Stimulated activated naive CD8-positive, alpha-beta T cell treated with anti-CD3 and anti-CD28 coated beads, Interleukin-15, Interleukin-2, amounts not matched to agents 100 ng/mL and 50 ng/mL, for 24 hours (primary cell): ENCODE measurements at regions not wholly inside any gene's neighbourhood (a gene's known extent, or its start where the extent isn't known, plus 50 kb on each side); places are given as distances from the start of the nearest gene placed in this dataset.
"Not testable (repeated sequence)": the region's sequence is repeated elsewhere in the genome, so short reads cannot be mapped to it uniquely, and the experiment has no call there.

Experiments
- H3K27ac Mint-ChIP-seq: one replicate; pipeline ENCODE4 v1.8.0; 2021; ENCODE audit warnings: mild to moderate bottlenecking, mixed read lengths
- H3K27me3 Mint-ChIP-seq: one replicate; pipeline ENCODE4 v1.8.0; 2021; ENCODE audit warnings: mixed read lengths
- H3K36me3 Mint-ChIP-seq: one replicate; pipeline ENCODE4 v1.8.0; 2021; ENCODE audit warnings: low read depth, mixed read lengths
- H3K4me1 Mint-ChIP-seq: one replicate; pipeline ENCODE4 v1.8.0; 2021; ENCODE audit warnings: low read depth, mixed read lengths
- H3K4me3 Mint-ChIP-seq: one replicate; pipeline ENCODE4 v1.8.0; 2021; ENCODE audit warnings: mild to moderate bottlenecking, mixed read lengths
- H3K9me3 Mint-ChIP-seq: one replicate; pipeline ENCODE4 v1.8.0; 2021; ENCODE audit warnings: mixed read lengths

DNA sequence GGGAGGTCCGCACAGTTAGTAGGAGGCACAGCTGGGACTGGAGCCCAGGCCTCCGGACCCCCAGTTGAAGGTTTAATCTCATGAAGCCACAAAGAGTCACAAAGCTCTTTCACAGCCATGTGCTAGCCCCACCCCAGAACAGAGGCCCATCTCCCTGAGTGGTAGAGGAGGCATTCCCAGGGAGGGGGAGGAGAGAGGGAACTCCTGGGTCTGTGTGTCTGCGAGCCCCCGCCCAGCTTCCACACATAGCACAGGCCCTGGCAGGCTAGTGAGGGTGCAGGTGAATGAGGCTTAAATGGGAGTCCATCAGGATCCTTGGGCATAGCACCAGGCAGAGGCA, 197.8 kb downstream of the MATN1 start:
- no peaks in the 10 kb centered on the region for H3K4me1 Mint-ChIP-seq
- H3K27me3 Mint-ChIP-seq: peaks cover 24% of the 10 kb centered on the region
- no peak overlapping the region for H3K4me3 Mint-ChIP-seq

DNA sequence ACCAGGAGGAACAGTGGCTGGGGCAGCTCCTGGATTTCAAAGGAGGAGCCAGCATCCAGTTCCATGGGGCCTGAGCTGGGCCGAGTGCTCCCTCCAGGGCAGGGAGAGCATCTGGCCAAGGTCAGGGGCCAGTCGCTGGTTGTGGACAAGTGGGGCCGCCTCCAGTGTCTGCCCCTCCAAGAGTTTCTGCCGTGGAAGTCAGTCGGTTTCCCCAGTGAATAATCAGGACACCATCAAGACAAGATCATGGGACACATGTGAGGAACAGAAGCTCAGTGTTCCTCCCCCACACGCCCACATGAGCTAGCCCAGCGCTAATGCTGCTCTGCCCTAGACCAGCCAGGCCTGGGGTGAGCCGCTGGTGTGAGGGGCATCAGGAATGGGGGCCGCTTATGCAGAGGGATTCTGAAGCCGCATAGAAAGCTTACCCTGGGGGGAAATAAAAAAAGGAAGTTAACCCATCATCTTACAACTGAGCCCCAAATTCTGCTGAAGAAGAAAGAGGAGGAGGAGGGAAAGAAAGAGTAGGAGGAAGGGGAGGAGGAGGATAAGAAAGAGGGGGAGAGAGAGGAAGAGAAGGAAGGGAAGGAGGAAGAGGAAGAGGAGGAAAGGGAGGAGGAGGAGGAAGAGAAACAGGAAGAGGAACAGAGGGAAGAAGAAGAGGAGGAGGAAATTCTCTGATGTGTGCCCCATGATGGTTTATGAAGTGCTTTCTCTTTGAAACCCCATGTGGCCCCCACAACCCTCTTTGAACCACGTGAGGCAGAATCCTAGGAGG, 198.4 kb downstream of the MATN1 start:
- H3K4me1 Mint-ChIP-seq: no peaks in the 10 kb centered on the region
- H3K9me3 Mint-ChIP-seq: no peaks in the 10 kb centered on the region
- H3K36me3 Mint-ChIP-seq: no peaks in the 10 kb centered on the region
- no peak overlapping the region for H3K27ac Mint-ChIP-seq
- peaks cover 24% of the 10 kb centered on the region for H3K27me3 Mint-ChIP-seq
- no peak overlapping the region for H3K4me3 Mint-ChIP-seq

More for the DNA sequence above, 197.8 kb downstream of the MATN1 start:
- no peak overlapping the region for H3K27ac Mint-ChIP-seq
- no peaks in the 10 kb centered on the region for H3K36me3 Mint-ChIP-seq
- H3K9me3 Mint-ChIP-seq: no peaks in the 10 kb centered on the region

DNA sequence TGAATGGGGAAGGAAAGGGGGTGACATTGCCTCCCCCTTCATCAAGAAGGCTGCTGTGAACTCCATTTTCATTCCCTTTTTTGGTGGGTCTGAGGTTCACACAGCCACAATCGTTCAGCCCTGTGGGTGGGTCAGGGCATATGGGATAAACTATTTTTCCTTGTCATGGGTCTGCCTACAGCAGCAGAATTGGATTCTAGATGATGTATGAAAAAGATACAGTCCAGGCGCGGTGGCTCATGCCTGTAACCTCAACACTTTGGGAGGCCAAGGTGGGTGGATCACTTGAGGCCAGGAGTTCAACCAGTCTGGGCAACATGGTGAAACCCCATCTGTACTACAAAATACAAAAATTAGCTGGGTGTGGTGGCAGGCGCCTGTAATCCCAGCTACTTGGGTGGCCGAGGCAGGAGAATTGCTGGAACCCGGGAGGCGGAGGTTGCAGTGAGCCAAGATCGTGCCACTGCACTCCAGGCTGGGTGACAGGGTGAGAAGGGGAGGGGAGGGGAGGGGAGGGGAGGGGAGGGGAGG, 199.3 kb downstream of the MATN1 start:
- H3K4me3 Mint-ChIP-seq, H3K9me3 Mint-ChIP-seq, H3K4me1 Mint-ChIP-seq, H3K27ac Mint-ChIP-seq, H3K36me3 Mint-ChIP-seq: not testable (repeated sequence)
- peaks cover 24% of the 10 kb centered on the region for H3K27me3 Mint-ChIP-seq

- no peaks in the 10 kb centered on the region for H3K36me3 Mint-ChIP-seq
- no peaks in the 10 kb centered on the region for H3K9me3 Mint-ChIP-seq
- H3K4me3 Mint-ChIP-seq: no peak overlapping the region
- H3K27me3 Mint-ChIP-seq: peaks cover 24% of the 10 kb centered on the region
- no peaks in the 10 kb centered on the region for H3K4me1 Mint-ChIP-seq
- H3K27ac Mint-ChIP-seq: no peak overlapping the region
Measured at GRCh38 chr1:30523055-30524020, 200.0 kb downstream of the MATN1 start.

DNA sequence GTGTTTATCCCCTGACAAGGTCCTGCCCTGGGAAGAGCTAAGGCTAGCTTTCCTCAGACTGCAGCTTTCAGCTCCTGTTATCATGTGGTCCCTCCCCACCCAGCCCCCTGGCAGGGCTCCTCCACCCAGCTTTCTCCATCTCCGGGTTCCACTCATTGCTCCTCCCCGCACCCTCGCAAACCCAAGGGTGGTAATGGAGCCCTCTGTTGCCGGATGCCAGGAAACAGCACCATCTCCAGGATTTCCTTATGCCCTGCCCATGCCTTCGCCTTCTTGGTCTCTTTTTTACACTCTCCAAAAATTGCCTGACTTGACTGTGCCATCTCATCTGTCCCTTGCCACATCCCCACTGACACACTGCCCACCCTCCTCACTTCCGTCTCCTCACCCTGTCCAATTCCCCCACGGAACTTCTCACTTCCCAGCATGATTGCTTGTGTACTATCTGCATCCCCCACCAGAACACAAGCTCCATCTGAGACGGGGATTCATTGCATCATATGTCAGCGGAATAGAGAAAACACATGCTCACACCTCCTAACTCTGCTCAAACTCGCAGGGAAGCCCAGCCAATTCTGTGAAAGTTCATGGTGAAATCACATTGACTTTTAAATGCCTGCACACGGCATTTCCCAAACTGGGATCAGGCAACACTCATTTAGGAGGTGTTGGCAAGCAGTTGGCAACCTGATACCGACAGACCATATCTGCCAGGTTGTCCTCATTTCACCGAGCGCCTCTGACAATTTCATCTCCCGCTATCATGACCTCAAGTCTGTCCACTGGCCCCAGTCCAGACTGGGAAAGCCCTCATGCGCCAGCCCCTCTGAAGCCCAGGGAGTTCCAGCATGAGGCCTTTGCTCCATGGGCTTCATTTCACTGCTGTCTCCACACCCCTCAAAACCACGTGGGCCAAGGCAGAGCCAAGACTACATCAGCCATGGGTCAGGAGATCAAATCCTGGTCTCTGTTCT, 201.1 kb downstream of the MATN1 start:
- Mint-ChIP-seq H3K27ac (no peak overlapping the region), H3K4me1 (no peaks in the 10 kb centered on the region), H3K27me3 (peaks cover 23% of the 10 kb centered on the region), H3K4me3 (no peak overlapping the region), H3K36me3 (no peaks in the 10 kb centered on the region), H3K9me3 (no peaks in the 10 kb centered on the region)

- Mint-ChIP-seq H3K27me3 (peaks cover 21% of the 10 kb centered on the region), H3K9me3 (no peaks in the 10 kb centered on the region), H3K4me3 (no peak overlapping the region), H3K27ac (no peak overlapping the region), H3K4me1 (no peaks in the 10 kb centered on the region), H3K36me3 (no peaks in the 10 kb centered on the region)
Measured at GRCh38 chr1:30521261-30521865, 202.0 kb downstream of the MATN1 start.

DNA sequence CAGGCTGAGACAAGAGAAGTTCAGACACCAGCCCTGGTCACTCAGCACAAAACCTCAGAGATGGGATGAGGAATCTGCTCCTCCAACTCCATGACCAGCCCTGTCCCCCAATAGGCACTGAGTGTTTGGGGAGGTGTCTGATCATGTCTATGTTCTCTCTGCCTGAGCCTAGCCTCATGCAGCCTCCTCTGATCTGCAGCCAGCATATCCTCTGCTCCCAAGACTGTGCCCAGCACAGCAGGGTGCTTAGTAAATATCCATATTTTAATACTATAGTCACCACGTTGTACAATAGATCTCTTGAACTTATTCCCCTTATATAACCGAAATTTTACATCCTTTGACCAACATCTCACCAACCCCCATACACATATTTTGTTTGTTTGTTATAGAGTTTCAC, 202.9 kb downstream of the MATN1 start:
- no peak overlapping the region for H3K4me3 Mint-ChIP-seq
- H3K4me1 Mint-ChIP-seq: no peaks in the 10 kb centered on the region
- H3K36me3 Mint-ChIP-seq: no peaks in the 10 kb centered on the region
- H3K27ac Mint-ChIP-seq: no peak overlapping the region
- no peaks in the 10 kb centered on the region for H3K9me3 Mint-ChIP-seq
- H3K27me3 Mint-ChIP-seq: peaks cover 17% of the 10 kb centered on the region

- H3K4me1 Mint-ChIP-seq: no peaks in the 10 kb centered on the region
- peaks cover 17% of the 10 kb centered on the region for H3K27me3 Mint-ChIP-seq
- no peak overlapping the region for H3K27ac Mint-ChIP-seq
- H3K9me3 Mint-ChIP-seq: no peaks in the 10 kb centered on the region
- H3K36me3 Mint-ChIP-seq: no peaks in the 10 kb centered on the region
- H3K4me3 Mint-ChIP-seq: no peak overlapping the region
Measured at GRCh38 chr1:30519201-30519763, 204.1 kb downstream of the MATN1 start.

DNA sequence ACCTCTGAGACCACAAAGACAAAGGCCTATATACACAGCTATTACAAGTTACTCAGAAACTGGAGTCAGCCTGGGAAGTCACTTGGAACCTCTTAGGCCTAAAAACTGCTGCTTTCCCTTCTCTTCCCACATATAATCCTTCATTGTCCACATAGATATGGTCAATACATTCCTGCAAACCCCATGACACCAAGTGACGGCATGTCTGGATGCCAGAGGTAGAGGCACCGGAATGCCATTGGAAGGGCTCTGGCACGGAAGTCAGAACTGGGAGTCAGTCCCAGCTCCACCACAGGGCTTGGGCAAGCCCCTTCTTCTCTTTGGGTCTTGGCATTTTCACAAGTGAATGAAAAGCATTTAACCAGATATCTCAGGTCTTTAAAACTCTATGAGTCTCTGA, 204.7 kb downstream of the MATN1 start:
- Mint-ChIP-seq H3K4me3 (no peak overlapping the region), H3K9me3 (no peaks in the 10 kb centered on the region), H3K27me3 (peaks cover 17% of the 10 kb centered on the region), H3K27ac (no peak overlapping the region), H3K4me1 (no peaks in the 10 kb centered on the region), H3K36me3 (no peaks in the 10 kb centered on the region)

DNA sequence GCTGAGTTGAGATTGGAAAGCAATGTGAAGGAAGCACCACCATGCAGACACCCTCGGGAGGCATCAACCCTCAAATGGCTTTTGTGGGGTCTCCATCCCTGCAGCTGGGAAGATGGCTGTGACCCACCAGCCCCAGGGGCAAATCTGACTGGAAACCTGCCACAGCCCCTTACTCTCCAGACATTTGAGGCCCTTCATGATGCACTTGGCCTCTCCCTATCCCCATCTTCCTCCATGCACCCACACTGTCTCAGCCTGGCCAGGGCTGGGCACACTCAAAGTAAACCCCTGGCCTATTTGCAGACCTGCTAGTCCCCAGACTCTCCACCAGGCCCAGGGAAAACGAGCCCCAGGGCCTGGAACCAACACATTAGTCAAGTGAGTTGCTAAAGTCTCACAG, 205.2 kb downstream of the MATN1 start:
- H3K36me3 Mint-ChIP-seq: no peaks in the 10 kb centered on the region
- no peaks in the 10 kb centered on the region for H3K9me3 Mint-ChIP-seq
- H3K4me3 Mint-ChIP-seq: no peak overlapping the region
- H3K27me3 Mint-ChIP-seq: peaks cover 16% of the 10 kb centered on the region
- H3K27ac Mint-ChIP-seq: no peak overlapping the region
- H3K4me1 Mint-ChIP-seq: no peaks in the 10 kb centered on the region

DNA sequence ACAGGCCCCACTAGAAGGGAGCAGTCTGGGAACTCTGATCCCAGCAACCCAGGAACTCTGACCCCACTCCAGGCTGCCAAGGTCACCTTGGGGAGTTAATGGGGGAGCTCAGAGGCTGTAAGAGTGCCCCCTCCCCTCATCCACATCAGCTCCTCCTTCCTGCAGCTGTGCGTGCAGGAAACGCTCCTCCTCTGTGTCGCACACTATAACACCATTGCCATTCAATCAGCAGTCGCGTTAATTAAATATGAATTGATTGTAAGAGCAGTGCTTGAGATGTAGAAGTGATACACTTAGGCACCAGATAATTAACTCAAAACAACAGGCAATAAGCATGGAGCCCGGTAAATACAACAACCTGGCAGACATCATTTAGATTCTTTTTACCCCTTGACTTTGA, 205.7 kb downstream of the MATN1 start:
- not testable (repeated sequence) for H3K9me3 Mint-ChIP-seq, H3K36me3 Mint-ChIP-seq, H3K4me3 Mint-ChIP-seq, H3K27ac Mint-ChIP-seq, H3K4me1 Mint-ChIP-seq
- H3K27me3 Mint-ChIP-seq: peaks cover 11% of the 10 kb centered on the region

DNA sequence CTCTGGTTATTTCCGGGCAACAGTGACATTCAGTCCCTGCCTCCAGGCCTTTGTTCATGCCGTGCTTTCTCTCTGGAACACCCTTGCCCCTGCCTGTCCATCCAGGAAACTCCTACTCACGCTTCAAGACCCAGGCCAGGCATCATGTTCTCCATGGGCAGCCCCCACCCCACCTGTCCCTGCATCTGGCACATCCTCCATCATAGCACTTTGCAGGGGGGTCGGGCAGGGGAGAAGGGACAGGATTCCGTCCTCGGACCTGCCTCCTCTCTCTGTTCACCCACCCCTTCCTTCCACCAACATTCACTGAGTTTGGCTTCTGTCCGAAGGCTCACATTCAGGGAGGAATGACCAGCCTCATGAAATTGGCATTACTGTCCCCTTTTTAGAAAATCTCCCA, 206.1 kb downstream of the MATN1 start:
- H3K27me3 Mint-ChIP-seq, H3K4me1 Mint-ChIP-seq, H3K9me3 Mint-ChIP-seq, H3K36me3 Mint-ChIP-seq, H3K4me3 Mint-ChIP-seq, H3K27ac Mint-ChIP-seq: not testable (repeated sequence)

- Mint-ChIP-seq H3K27ac (no peak overlapping the region), H3K36me3 (no peaks in the 10 kb centered on the region), H3K4me1 (no peaks in the 10 kb centered on the region), H3K4me3 (no peak overlapping the region), H3K9me3 (no peaks in the 10 kb centered on the region), H3K27me3 (peaks cover 4% of the 10 kb centered on the region)
Measured at GRCh38 chr1:30516485-30516858, 206.9 kb downstream of the MATN1 start.
